Thoracic aorta (tissue), 2 donors: ENCODE measurements at regions not wholly inside any gene's neighbourhood (a gene's known extent, or its start where the extent isn't known, plus 50 kb on each side); places are given as distances from the start of the nearest gene placed in this dataset.

Source experiments
- ATAC-seq: fragments of 150-250 bp; one replicate; pipeline ENCODE4 v1.8.0; 2017; ENCODE audit warnings: low read depth; ENCODE audit not compliant: insufficient number of reproducible peaks, low FRiP score
- DNase-seq: peaks from one replicate; pipeline ENCODE4 v3.0.0-alpha.2; 2020; ENCODE audit warnings: low spot score
- H3K27ac ChIP-seq, 2 donors: fragments of 200-600 bp; sonication (generic); 1 replicate in 1 of 2; 2 replicates in 1 of 2; pipeline ENCODE4 v1.5.1; 2016; ENCODE audit warnings: mild to moderate bottlenecking in 2 of 2, moderate library complexity in 2 of 2
- H3K27me3 ChIP-seq: fragments of 200-600 bp; sonication (generic); replicated peaks from 2 replicates; pipeline ENCODE4 v1.6.0; 2016; ENCODE audit warnings: mild to moderate bottlenecking; ENCODE audit not compliant: insufficient read depth
- H3K36me3 ChIP-seq: fragments of 200-600 bp; sonication (generic); one replicate; pipeline ENCODE4 v1.5.1; 2016
- H3K4me1 ChIP-seq, 2 donors: fragments of 200-600 bp; sonication (generic); 1 replicate in 1 of 2; 2 replicates in 1 of 2; pipeline versions ENCODE4 v1.5.1 to v1.6.0; 2016; ENCODE audit warnings: low read depth in 2 of 2, mild to moderate bottlenecking in 1 of 2; ENCODE audit not compliant: control insufficient read depth in 1 of 2
- H3K4me3 ChIP-seq: fragments of 200-600 bp; sonication (generic); 2 replicates; pipeline ENCODE4 v1.5.1; 2016; ENCODE audit warnings: mild to moderate bottlenecking
- H3K9me3 ChIP-seq: fragments of 200-600 bp; sonication (generic); 2 replicates; pipeline ENCODE4 v1.5.1; 2016
- TF ChIP-seq, protein P1 (sequence below): fragments of 200-600 bp; sonication (generic); IDR thresholded peaks from one replicate; pipeline ENCODE4 v1.5.1; 2019; ENCODE audit warnings: antibody characterized with exemption

DNA sequence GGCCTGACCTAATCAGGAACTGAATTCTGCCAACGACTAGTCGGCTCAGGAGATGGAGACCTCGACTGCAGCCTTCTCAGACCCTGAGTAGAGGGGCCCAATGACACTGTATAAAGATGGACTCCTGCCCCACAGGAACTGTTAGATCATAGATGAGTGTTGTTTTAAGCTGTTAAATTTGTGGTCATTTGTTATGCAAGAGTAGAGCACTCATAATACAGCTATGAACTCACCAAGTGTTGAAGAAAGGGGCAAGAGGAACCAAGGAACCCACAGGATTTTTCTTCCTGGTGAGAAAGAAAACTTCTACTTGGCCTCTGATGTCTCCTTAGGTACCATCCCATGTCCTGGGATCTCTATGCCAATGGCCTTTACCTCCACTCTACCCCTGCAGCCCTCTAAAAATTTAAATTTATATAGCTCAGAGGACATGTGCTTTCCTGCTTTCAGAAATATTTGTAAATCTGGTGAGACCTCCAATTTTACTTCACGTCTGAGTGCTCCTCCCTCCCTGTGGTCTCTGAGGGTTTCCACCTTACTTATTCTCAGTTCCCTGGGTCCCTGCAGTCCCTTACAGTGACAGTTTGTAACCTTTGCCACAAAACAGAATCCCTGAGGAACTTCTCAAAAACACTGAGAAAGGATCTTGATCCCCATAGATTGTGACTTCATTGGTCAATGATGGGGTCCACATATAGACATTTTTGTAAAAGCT, 256.3 kb upstream of the ARHGAP20 start:
- TF ChIP-seq, protein P1, sequence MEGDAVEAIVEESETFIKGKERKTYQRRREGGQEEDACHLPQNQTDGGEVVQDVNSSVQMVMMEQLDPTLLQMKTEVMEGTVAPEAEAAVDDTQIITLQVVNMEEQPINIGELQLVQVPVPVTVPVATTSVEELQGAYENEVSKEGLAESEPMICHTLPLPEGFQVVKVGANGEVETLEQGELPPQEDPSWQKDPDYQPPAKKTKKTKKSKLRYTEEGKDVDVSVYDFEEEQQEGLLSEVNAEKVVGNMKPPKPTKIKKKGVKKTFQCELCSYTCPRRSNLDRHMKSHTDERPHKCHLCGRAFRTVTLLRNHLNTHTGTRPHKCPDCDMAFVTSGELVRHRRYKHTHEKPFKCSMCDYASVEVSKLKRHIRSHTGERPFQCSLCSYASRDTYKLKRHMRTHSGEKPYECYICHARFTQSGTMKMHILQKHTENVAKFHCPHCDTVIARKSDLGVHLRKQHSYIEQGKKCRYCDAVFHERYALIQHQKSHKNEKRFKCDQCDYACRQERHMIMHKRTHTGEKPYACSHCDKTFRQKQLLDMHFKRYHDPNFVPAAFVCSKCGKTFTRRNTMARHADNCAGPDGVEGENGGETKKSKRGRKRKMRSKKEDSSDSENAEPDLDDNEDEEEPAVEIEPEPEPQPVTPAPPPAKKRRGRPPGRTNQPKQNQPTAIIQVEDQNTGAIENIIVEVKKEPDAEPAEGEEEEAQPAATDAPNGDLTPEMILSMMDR, result no peak
- no peaks in the 10 kb centered on the region for H3K9me3 ChIP-seq
- DNase-seq (no peak), ATAC-seq (no peak)
- no peaks in the 10 kb centered on the region for H3K4me1 ChIP-seq
- H3K27me3 ChIP-seq, result no peaks in the 10 kb centered on the region
- no peaks in the 10 kb centered on the region for H3K36me3 ChIP-seq
- no peak overlapping the region for H3K4me3 ChIP-seq
- no peak overlapping the region for H3K27ac ChIP-seq

DNA sequence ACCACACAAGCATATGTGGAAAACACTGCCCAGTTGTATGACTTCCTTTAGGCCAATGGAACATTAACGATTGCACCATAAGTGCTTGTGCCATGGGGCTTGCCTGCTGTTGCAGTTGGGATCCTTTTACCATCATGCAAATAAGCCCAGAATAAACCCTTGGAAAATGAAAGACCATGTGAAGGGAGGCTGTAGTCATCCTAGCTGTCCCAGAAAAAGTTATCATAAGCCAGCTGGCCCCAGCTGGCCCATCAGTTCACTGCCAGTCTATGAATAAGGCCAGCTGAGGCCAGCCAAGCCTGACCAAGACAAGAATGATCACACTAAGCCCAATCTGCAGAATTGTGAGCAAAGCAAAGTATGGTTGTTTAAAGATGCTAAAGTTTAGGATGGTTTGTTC, 253.9 kb upstream of the ARHGAP20 start:
- no peaks in the 10 kb centered on the region for H3K27me3 ChIP-seq
- H3K36me3 ChIP-seq, result no peaks in the 10 kb centered on the region
- no peaks in the 10 kb centered on the region for H3K9me3 ChIP-seq
- ATAC-seq (no peak), DNase-seq (no peak)
- TF ChIP-seq, protein P1, result no peak
- no peaks in the 10 kb centered on the region for H3K4me1 ChIP-seq
- no peak overlapping the region for H3K4me3 ChIP-seq
- no peak overlapping the region for H3K27ac ChIP-seq

DNA sequence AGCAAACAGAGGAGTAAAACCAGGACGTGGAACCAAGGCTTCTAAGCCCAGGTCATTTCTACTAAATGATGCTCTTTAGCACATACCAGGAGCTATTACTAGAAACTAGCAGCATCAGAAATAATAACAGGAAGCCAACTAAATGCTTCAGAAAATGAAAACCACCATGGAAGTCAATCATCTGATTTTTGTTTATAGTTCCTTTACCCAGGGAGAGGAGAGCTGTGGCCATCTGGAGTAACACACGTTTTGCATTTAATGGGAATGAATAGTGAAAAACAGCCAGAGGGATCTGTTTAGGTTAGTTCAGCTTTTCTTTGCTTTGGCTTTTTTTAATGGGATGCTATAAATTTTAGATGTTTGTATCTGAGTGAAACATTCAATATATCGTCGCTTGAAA, 250.7 kb upstream of the ARHGAP20 start:
- H3K4me3 ChIP-seq, result no peak overlapping the region
- no peak for ATAC-seq
- no peaks in the 10 kb centered on the region for H3K4me1 ChIP-seq
- H3K36me3 ChIP-seq, result no peaks in the 10 kb centered on the region
- no peaks in the 10 kb centered on the region for H3K9me3 ChIP-seq
- TF ChIP-seq, protein P1, result no peak
- no peak for DNase-seq
- no peak overlapping the region for H3K27ac ChIP-seq
- no peaks in the 10 kb centered on the region for H3K27me3 ChIP-seq

DNA sequence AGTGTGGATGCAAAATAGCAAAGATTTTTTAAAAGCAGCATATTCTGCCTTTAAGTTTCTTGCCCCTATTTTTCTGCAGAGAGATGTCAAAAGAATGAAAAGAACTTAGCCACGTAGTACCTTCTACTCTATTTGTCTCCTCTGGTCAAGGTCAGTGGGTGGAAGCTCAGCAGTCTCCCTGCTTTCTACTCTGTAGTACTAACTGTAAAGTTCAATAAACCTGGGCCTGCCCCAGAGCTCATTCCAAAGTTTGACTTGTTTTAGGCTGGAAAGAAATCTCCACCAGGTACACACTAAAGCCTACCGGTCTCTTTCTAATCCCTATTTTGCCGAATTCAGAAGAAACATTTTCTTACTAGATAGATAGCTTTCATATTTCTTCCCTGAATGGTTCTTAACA, 247.9 kb upstream of the ARHGAP20 start:
- Histone ChIP-seq H3K9me3 (no peaks in the 10 kb centered on the region), H3K27me3 (no peaks in the 10 kb centered on the region), H3K27ac (no peak overlapping the region), H3K4me1 (no peaks in the 10 kb centered on the region), H3K4me3 (no peak overlapping the region), H3K36me3 (no peaks in the 10 kb centered on the region)
- ATAC-seq (no peak), DNase-seq (no peak)
- TF ChIP-seq, protein P1, result no peak

DNA sequence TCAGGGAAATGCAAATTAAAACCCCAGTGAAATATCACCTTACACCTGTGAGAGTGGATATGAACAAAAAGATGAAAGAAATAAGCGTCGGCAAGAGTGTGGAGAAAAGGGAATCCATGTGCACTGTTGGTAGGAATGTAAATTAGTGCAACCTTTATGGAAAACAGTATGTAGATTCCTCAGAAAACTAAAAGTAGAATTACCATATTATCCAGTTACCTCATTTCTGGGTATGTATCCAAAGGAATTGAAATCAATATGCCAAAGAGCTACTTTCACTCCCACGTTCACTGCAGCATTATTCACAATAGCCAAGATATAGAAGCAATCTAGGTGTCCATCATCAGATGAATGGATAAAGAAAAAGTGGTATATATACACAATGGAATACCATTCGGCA, 246.0 kb upstream of the ARHGAP20 start:
- TF ChIP-seq, protein P1, result no peak
- ATAC-seq, result no peak
- H3K36me3 ChIP-seq, result no peaks in the 10 kb centered on the region

More for the DNA sequence above, 246.0 kb upstream of the ARHGAP20 start:
- H3K4me3 ChIP-seq, result no peak overlapping the region
- no peaks in the 10 kb centered on the region for H3K4me1 ChIP-seq
- H3K27ac ChIP-seq, result no peak overlapping the region
- no peaks in the 10 kb centered on the region for H3K9me3 ChIP-seq
- DNase-seq, result no peak
- H3K27me3 ChIP-seq, result no peaks in the 10 kb centered on the region
